HCT116 (cell line): ENCODE measurements at regions not wholly inside any gene's neighbourhood (a gene's known extent, or its start where the extent isn't known, plus 50 kb on each side); places are given as distances from the start of the nearest gene placed in this dataset.

ENCODE experiments used
- ATAC-seq: fragments of 200-7000 bp; cut with Tn5 transposase; 2 replicates; pipeline ENCODE4 v1.9.1; 2020; ENCODE audit warnings: mild to moderate bottlenecking, moderate library complexity
- BruUV-seq: library from RNA; stranded (reverse); fragments of 400-500 nt; replicated peaks from 2 replicates; lab custom pipeline; 2021; lab: Mats Ljungman, UMichigan
- CTCF ChIA-PET: fragments of 300-600 bp; sonication (Branson Sonifier 250); formaldehyde crosslinking; loops from one replicate; lab custom pipeline; 2021; ENCODE audit warnings: antibody characterized with exemption; lab: Charles Lee
- POLR2A ChIA-PET: fragments of 300-600, 350-600 bp; sonication (Branson Sonifier 250); formaldehyde crosslinking; loops from one replicate; lab custom pipeline; 2021; ENCODE audit warnings: antibody characterized with exemption; lab: Charles Lee
- RAD21 ChIA-PET, 2 experiments: fragments of 300-600 bp; sonication (Branson Sonifier 250); formaldehyde crosslinking; loops; one replicate each; lab custom pipeline; 2023; ENCODE audit warnings: low total read pairs in 2 of 2; ENCODE audit not compliant: uncharacterized antibody in 2 of 2, unreplicated experiment in 2 of 2, low non-redundant PET in 1 of 2; lab: Charles Lee
- DNase-seq: peaks from one replicate; pipeline ENCODE4 v3.0.0-alpha.2; 2010; ENCODE audit warnings: low read depth, low spot score
- H2AFZ ChIP-seq: fragments of 200-600 bp; shearing (Covaris generic), sonication (generic); 2 replicates; pipeline ENCODE4 v1.6.1; 2017; ENCODE audit warnings: low read depth, mixed run types, mixed read lengths, antibody characterized with exemption, low read length; ENCODE audit not compliant: poor library complexity, severe bottlenecking
- H3K27ac ChIP-seq: 2 replicates; pipeline ENCODE4 v1.5.1; 2012; ENCODE audit warnings: low read depth, low read length
- H3K27me3 ChIP-seq: fragments of 200-600 bp; sonication (generic); 2 replicates; pipeline ENCODE4 v1.6.1; 2016; ENCODE audit warnings: mixed run types, low read length, mixed read lengths; ENCODE audit not compliant: insufficient read depth
- H3K36me3 ChIP-seq, 2 experiments: fragments of 200-500 bp in 1 of 2; fragments of 200-600 bp in 1 of 2; sonication (Bioruptor generic) in 1 of 2; sonication (generic) in 1 of 2; 2 replicates each; pipeline versions ENCODE4 v1.5.1 to v1.6.1; 2014 to 2016; ENCODE audit warnings: low read length in 2 of 2, inconsistent platforms in 1 of 2, mixed read lengths in 1 of 2, mixed run types in 1 of 2; ENCODE audit not compliant: insufficient read depth in 2 of 2, control insufficient read depth in 1 of 2
- H3K4me1 ChIP-seq, 2 experiments: fragments of 200-600 bp in 1 of 2; sonication (generic) in 1 of 2; 2 replicates each; pipeline versions ENCODE4 v1.5.1 to v1.6.1; 2012 to 2017; ENCODE audit warnings: low read length in 2 of 2, inconsistent platforms in 1 of 2, mild to moderate bottlenecking in 1 of 2, mixed read lengths in 1 of 2, mixed run types in 1 of 2, moderate library complexity in 1 of 2; ENCODE audit not compliant: insufficient read depth in 2 of 2, control insufficient read depth in 1 of 2
- H3K4me2 ChIP-seq: fragments of 200-600 bp; sonication (generic); 2 replicates; pipeline ENCODE4 v1.6.1; 2017; ENCODE audit warnings: mixed run types, low read length, mixed read lengths
- H3K4me3 ChIP-seq, 2 experiments: fragments of 200-600 bp in 1 of 2; sonication (generic) in 1 of 2; replicated peaks in 1 of 2; 2 replicates each; pipeline ENCODE4 v1.5.1; 2011 to 2016; ENCODE audit warnings: low read length in 2 of 2, control low read depth in 1 of 2, low read depth in 1 of 2, mild to moderate bottlenecking in 1 of 2, mixed read lengths in 1 of 2, mixed run types in 1 of 2
- H3K79me2 ChIP-seq: fragments of 200-600 bp; sonication (generic); 2 replicates; pipeline ENCODE4 v1.6.1; 2017; ENCODE audit warnings: mild to moderate bottlenecking, mixed run types, low read length, moderate library complexity, mixed read lengths; ENCODE audit not compliant: insufficient read depth
- H3K9ac ChIP-seq: fragments of 200-600 bp; sonication (generic); 2 replicates; pipeline ENCODE4 v1.6.1; 2016; ENCODE audit warnings: low read length, mixed read lengths
- H3K9me2 ChIP-seq: fragments of 200-600 bp; sonication (generic), shearing (Covaris generic); 2 replicates; pipeline ENCODE4 v1.6.1; 2017; ENCODE audit warnings: mixed run types, mild to moderate bottlenecking, moderate library complexity; ENCODE audit not compliant: insufficient read depth
- H3K9me3 ChIP-seq, 2 experiments: fragments of 200-500 bp in 1 of 2; fragments of 200-600 bp in 1 of 2; sonication (Bioruptor generic) in 1 of 2; sonication (generic) in 1 of 2; 2 replicates each; pipeline ENCODE4 v1.6.1; 2014 to 2017; ENCODE audit warnings: low read length in 2 of 2, mixed read lengths in 2 of 2, inconsistent platforms in 1 of 2, low read depth in 1 of 2, mild to moderate bottlenecking in 1 of 2, mixed run types in 1 of 2, moderate library complexity in 1 of 2; ENCODE audit not compliant: control insufficient read depth in 1 of 2, insufficient read depth in 1 of 2
- H4K20me1 ChIP-seq: fragments of 200-600 bp; sonication (generic), shearing (Covaris generic); 2 replicates; pipeline ENCODE4 v1.6.1; 2017; ENCODE audit warnings: mixed run types, mild to moderate bottlenecking, moderate library complexity; ENCODE audit not compliant: insufficient read depth
- CTCF ChIP-seq, 3 experiments: fragments of 200-600 bp in 1 of 3; sonication (generic) in 1 of 3; IDR thresholded peaks in 2 of 3; conservative IDR thresholded peaks in 1 of 3; 2 replicates each; pipeline ENCODE4 v1.5.1; 2012 to 2017; ENCODE audit warnings: low read depth in 2 of 3, low read length in 2 of 3, antibody characterized with exemption in 1 of 3, borderline replicate concordance in 1 of 3, control low read depth in 1 of 3, mild to moderate bottlenecking in 1 of 3, mixed read lengths in 1 of 3, mixed run types in 1 of 3, moderate library complexity in 1 of 3; ENCODE audit not compliant: insufficient read depth in 1 of 3
- ELF1 ChIP-seq: IDR thresholded peaks from 2 replicates; pipeline ENCODE4 v1.6.1; 2012; ENCODE audit warnings: low read depth, borderline replicate concordance
- EZH2 ChIP-seq: fragments of 200-600 bp; sonication (generic); IDR thresholded peaks from 2 replicates; pipeline ENCODE4 v1.6.1; 2017; ENCODE audit warnings: antibody characterized with exemption, mixed run types
- EZH2phosphoT487 ChIP-seq: fragments of 200-600 bp; IDR thresholded peaks from 2 replicates; pipeline ENCODE4 v1.6.1; 2018; ENCODE audit warnings: antibody characterized with exemption, borderline replicate concordance
- FOSL1 ChIP-seq: IDR thresholded peaks from 2 replicates; pipeline ENCODE4 v1.6.1; 2012; ENCODE audit warnings: low read depth
- JUND ChIP-seq: IDR thresholded peaks from 2 replicates; pipeline ENCODE4 v1.6.1; 2012
- POLR2A ChIP-seq: IDR thresholded peaks from 2 replicates; pipeline ENCODE4 v1.7.0; 2011; ENCODE audit warnings: borderline replicate concordance; ENCODE audit not compliant: insufficient read depth, insufficient read length; ENCODE audit errors: extremely low read depth
- POLR2AphosphoS5 ChIP-seq: IDR thresholded peaks from 2 replicates; pipeline ENCODE4 v1.6.1; 2011; ENCODE audit warnings: mild to moderate bottlenecking, low read depth, low read length, moderate library complexity
- SP1 ChIP-seq: IDR thresholded peaks from 2 replicates; pipeline ENCODE4 v1.6.1; 2012; ENCODE audit warnings: low read depth
- TCF7L2 ChIP-seq: IDR thresholded peaks from 2 replicates; pipeline ENCODE4 v1.7.0; 2011; ENCODE audit warnings: borderline replicate concordance, inconsistent platforms; ENCODE audit not compliant: insufficient read depth, insufficient read length; ENCODE audit errors: extremely low read depth
- YY1 ChIP-seq: IDR thresholded peaks from 2 replicates; pipeline ENCODE4 v1.6.1; 2011; ENCODE audit warnings: low read length, low read depth, moderate library complexity, mild to moderate bottlenecking; ENCODE audit not compliant: insufficient replicate concordance; ENCODE audit errors: extremely low read depth
- ZFX ChIP-seq: fragments of 450-650 bp; IDR thresholded peaks from 2 replicates; pipeline ENCODE4 v1.6.1; 2017
- intact Hi-C: fragments of 100-400 bp; cut with micrococcal nuclease; formaldehyde crosslinking; loops from 2 replicates; pipeline ENCODE4 v1.10.0; 2022

DNA sequence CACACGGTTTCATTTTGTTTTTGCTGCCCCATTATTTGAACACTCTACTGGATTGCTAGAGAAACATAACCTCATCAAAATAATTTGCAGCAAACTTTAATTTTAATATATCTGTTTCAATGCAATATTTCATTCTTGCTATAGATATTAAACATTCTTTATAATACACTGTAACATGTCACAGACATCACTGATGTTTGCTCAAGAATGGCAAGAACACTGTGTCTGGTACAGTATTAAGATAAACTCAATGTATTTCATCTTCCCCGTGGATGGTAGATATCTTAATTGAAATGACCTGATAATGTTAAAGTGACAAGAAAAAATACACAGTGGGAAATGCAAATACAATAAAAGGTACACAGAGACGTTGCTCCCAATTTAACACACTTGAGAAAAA lies 86.0 kb downstream of the PTCHD4 start:
- POLR2A ChIA-PET: no interaction called here
- BruUV-seq: no TSS peak
- intact Hi-C loops: no loop called here

More for the DNA sequence above, 86.0 kb downstream of the PTCHD4 start:
- H2AFZ ChIP-seq: no peak overlapping the region
- CTCF ChIA-PET: no interaction called here
- H3K27ac ChIP-seq: no peak overlapping the region
- H3K9me3 ChIP-seq: no peaks in the 10 kb centered on the region
- no peak for TF ChIP-seq POLR2AphosphoS5
- no peak for TF ChIP-seq ZFX
- TF ChIP-seq CTCF (IDR thresholded peaks at IDR 0.05 in 2 of 3, conservative IDR thresholded peaks at IDR 0.05 in 1 of 3; ENCODE audit: borderline replicate concordance in 1 of 3, insufficient read depth in 1 of 3, low read depth in 2 of 3, low read length in 2 of 3): no peak
- TF ChIP-seq SP1: no peak
- no peak for TF ChIP-seq ELF1
- no peak for TF ChIP-seq EZH2
- no peak for TF ChIP-seq POLR2A
- TF ChIP-seq JUND: no peak
- no peak for TF ChIP-seq YY1
- no peak for TF ChIP-seq FOSL1
- TF ChIP-seq EZH2phosphoT487: no peak
- no peak for TF ChIP-seq TCF7L2
- TF ChIP-seq, all 23 proteins: peak for 0
- Histone ChIP-seq H3K4me1 (no peaks in the 10 kb centered on the region), H3K36me3 (no peaks in the 10 kb centered on the region), H3K4me3 (no peak overlapping the region), H3K79me2 (no peaks in the 10 kb centered on the region), H3K4me2 (no peak overlapping the region), H4K20me1 (no peaks in the 10 kb centered on the region), H3K9ac (no peak overlapping the region), H3K27me3 (no peaks in the 10 kb centered on the region), H3K9me2 (no peaks in the 10 kb centered on the region)
- DNase-seq (no peak), ATAC-seq (no peak)
- RAD21 ChIA-PET: no interaction called here
